NOMO-1 (cell line): ENCODE measurements at regions not wholly inside any gene's neighbourhood (a gene's known extent, or its start where the extent isn't known, plus 50 kb on each side); places are given as distances from the start of the nearest gene placed in this dataset.

Source experiments
- DNase-seq, 2 experiments: peaks; one replicate each; lab custom pipeline; 2025; ENCODE audit not compliant: unreplicated experiment in 2 of 2; lab: John Stamatoyannopoulos, UW

GRCh38 chr4:171639540-171639939 is 173.7 kb upstream of the GALNTL6 start:
- no peak for DNase-seq

DNA sequence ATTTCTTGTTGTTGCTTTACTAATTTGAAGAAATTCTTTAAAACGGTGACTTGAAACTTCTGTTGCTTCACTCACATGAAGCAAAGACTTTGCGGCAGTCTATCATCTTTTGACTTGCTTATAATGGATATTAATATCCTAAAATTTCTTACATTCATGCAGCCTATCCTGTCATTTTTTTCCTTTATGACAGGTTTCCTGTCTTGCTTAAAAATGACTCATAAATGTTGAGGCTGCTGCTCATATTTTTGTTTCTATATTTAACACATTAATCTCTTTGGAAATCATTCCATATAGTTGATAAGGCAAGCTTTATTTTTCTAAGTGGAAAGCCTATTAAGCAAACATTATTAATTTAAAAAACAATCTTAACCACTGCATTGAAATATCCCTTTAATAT is 176.6 kb upstream of the GALNTL6 start:
- DNase-seq: peak in 1 of 2 experiments; percentile 10

DNA sequence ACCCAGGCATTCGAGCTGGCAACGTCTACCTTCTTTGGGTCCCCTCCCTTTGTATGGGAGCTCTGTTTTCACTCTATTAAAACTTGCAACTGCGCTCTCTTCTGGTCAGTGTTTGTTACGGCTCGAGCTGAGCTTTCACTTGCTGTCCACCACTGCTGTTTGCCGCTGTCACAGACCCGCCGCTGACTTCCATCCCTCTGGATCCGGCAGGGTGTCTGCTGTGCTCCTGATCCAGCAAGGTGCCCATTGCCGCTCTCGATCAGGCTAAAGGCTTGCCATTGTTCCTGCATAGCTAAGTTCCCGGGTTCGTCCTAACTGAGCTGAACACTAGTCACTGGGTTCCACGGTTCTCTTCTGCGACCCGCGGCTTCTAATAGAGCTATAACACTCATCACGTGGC is 183.5 kb upstream of the GALNTL6 start:
- DNase-seq: no peak

- peak; percentile 13 to 73 for DNase-seq
These were observed 184.0 kb upstream of the GALNTL6 start for GRCh38 chr4:171629182-171629581.

- no peak for DNase-seq
These were observed 186.7 kb upstream of the GALNTL6 start for GRCh38 chr4:171626554-171626953.

- DNase-seq: no peak
These were observed 190.5 kb upstream of the GALNTL6 start for GRCh38 chr4:171622729-171623128.

DNA sequence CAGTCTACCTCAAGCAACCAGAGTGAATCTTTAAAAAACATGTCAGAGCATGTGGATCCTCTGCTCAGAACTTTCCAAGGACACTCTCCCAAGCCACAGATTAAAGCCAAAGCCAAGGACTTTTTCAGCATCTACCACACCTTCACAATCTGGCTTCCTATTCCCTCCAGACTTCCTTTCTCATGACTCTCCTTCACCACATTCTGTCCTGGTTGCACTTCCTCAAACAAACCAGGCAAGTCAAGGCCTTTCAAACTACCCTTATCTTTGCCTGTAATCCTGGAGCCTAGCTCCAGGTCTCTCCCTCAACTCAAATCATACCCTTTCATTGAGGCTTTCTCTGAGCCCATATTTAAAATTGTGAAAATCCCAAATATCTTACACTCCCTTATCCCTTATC is 191.6 kb upstream of the GALNTL6 start:
- peak; percentile 6 to 44 for DNase-seq

DNA sequence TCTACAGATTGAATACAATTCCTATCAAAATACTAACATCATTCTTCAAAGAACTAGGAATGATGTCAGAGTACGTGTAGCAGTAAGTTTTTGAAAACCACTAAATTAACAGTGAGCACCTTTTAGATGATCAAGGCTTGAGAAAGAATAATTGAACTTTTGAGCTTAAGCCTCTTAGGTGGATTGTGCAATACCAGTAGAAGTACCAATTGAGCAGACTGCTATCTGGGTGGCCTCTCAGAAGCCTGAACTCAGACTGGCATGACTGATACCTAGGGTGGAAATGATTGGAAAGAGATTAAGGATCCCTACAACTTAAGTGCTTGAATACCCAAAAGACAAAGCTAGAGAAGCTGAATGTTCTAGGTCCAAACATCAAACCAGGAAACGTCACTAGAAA is 200.3 kb upstream of the GALNTL6 start:
- DNase-seq: no peak

DNA sequence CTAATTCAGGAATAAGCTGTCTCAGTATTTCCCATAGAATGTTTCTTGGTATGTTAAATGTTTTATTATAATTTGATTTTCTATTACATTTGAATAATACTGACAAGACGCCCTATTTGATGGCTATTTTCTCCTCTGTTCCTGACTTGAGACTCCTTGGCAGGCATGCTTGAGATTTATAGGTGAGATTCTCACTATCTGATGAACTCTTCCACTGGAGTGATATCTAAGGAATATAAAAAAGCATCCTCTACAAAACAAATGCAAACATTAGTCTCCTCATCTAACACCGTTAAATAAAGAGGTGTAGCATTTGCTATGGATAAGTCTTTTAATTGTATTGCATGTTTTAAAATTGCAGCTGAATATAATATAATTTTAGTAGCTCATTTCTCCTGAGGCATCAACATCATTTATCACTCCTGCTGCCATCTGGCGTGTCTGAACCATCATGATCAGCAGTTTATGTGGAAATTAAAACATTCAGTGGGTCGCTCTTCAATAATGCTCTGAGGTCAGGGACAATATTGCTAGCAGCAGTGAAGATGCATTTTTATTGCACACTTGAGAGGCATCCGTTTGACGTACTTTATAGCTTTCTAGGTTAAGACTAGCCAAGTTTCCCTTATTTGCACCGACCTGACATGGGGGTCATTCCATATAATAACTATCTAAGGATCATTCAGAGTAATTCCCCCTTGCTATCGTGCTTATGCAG is 210.4 kb upstream of the GALNTL6 start:
- DNase-seq: no peak

- no peak for DNase-seq
These were observed 212.1 kb upstream of the GALNTL6 start for GRCh38 chr4:171601091-171601490.

- DNase-seq: no peak
These were observed 213.6 kb upstream of the GALNTL6 start for GRCh38 chr4:171599628-171600027.

DNA sequence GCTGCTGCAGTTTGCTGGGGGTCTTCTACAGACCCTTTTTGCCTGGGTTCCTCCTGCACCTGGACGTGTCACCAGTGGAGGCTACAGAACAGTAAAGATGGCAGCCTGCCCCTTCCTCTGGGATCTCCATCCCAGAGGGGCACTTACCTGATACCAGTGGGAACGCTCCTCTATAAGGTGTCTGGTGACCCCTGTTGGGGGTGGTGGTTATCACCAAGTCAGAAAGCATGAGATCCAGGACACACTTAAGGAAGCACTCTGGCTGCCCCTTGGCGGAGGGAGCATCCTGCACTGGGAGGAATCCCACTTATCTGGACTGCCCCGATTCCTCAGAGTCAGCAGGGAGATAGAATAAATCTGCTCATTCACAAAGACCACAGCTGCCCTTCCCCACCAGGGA is 218.9 kb upstream of the GALNTL6 start:
- DNase-seq: no peak

DNA sequence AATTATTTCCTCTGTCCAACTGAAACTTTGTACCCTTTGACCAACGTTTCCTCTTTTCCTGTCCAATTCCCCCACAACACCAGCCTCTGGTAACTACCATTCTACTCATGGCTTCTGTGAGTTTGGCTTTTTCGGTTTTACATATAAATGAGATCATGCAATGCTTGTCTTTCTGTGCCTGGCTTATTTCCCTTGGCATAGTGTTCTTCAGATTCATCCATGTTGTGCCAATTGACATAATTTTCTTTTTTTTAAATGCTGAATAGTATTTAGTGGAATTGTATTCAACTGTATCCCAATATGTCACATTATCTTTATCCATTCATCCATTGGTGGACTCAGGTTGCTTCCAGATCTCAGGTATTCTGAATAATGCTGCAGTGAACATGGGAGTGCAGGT is 222.5 kb upstream of the GALNTL6 start:
- DNase-seq: peak in 1 of 2 experiments; percentile 4

DNA sequence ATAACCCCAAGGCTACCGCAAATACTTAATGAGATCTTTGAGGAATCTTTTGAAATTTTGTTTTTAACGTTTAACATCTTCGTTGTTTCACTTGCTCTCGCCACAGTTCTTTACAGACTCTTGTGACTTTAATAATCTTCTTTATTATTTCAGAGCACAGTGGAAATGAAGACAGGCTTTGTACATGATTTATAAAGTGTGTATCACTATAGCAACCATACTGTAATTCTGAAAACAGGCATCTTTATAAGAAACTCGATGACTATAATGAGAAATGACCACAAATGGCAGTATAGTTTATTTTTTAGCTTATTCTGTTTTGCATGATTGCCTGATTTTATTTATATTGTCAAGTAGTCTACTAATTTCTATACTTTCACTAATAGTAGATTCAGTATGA is 224.4 kb upstream of the GALNTL6 start:
- no peak for DNase-seq

DNA sequence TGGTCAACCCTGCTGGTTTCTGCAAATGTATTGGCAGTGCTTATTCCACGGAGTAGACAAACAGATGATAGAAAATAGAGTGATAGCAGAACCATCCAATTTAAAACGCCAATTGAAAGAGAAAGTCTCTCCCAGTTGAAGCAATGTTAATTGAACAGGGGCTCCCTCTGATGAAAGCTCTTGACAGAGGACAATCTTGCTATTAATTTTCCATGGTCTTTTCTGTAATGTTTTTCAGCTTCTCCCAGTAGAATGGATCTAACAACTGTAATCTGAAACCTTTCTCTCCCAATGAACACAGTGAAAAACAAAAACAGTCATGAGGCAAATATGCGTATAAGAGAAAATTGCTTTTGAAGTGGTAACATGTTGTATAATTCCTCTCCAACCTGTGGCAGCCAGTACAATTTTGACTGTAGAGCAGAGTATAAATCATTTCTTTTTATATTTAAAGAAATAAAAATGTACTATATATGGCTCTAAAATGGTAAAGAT is 225.1 kb upstream of the GALNTL6 start:
- no peak for DNase-seq

- no peak for DNase-seq
These were observed 229.4 kb upstream of the GALNTL6 start for GRCh38 chr4:171583790-171584189.

GRCh38 chr4:171582961-171583581 is 230.1 kb upstream of the GALNTL6 start:
- DNase-seq: peak in 1 of 2 experiments; percentile 29

DNA sequence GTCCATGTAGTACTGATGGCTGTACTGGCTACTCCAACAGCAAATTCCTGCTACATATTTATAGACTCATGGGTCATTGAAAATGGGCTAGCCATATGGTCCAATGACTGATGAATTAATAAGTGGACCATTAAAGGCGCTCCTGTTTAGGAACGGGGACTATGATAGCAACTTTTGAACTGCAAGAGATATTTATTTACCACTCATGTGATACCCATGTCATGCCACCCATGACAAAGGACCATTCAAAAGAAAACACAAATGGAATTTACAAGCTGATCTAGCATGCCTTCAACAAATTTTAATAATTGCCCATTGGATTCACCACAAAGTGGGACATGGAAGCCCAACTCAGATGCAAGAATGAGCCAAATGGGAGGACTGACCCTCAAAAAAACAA is 240.0 kb upstream of the GALNTL6 start:
- no peak for DNase-seq

GRCh38 chr4:171565130-171565788 is 247.9 kb upstream of the GALNTL6 start:
- no peak for DNase-seq

DNA sequence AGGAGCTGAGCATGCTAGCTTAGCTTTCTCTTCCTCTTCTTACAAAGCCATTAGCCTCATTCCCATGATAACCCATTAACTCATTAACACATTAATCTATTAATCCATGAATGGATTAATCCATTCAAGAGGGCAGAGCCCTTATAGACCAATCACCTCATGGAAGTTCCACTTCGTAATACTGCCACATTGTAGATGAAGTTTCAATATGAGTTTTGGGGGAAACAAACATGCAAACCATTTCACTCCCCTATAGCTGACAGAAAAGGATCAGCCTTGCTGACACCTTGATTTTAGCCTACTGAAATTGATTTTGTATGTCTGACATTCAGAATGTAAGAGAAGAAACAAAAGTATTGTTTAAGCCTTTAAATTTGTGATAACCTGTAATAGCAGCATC is 251.8 kb upstream of the GALNTL6 start:
- no peak for DNase-seq

DNA sequence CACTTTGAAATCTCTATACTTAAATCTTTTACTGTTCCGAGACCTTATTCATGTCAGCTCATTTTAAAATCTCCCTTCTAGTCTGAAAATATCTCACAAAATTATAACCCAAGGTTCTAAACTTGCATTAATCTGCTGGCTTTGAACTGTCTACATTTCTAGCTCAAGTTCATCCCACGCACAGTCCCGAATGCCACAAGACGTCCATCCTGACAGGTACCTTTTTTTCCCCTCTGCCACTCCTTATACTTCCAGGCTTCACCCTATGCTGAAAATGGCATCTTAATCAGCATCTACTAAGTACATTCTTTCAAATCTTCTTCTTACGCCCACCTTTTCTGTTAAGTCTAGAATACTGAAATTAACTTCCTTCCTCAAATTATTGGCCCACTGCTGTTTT is 259.2 kb upstream of the GALNTL6 start:
- no peak for DNase-seq

DNA sequence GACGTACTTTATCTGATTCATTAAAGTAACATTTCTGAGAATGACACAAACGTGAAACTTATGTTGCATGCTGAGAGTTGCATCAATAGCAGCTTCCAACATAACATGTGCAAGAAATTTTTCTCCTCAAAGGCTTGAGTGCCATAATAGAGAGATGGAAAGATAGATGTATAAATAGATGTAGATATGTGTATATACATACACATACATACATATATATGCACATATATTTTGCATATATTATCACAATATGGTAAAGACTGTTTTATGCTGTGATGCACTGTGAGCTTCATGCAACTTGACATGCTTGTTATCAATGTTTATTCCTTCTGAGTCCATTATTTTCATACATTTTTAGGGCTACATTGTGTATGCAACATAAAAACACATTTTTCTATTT is 270.6 kb upstream of the GALNTL6 start:
- DNase-seq: no peak
